ENCODE measurements at regions not wholly inside any gene's neighbourhood (a gene's known extent, or its start where the extent isn't known, plus 50 kb on each side); places are given as distances from the start of the nearest gene placed in this dataset.

DNA sequence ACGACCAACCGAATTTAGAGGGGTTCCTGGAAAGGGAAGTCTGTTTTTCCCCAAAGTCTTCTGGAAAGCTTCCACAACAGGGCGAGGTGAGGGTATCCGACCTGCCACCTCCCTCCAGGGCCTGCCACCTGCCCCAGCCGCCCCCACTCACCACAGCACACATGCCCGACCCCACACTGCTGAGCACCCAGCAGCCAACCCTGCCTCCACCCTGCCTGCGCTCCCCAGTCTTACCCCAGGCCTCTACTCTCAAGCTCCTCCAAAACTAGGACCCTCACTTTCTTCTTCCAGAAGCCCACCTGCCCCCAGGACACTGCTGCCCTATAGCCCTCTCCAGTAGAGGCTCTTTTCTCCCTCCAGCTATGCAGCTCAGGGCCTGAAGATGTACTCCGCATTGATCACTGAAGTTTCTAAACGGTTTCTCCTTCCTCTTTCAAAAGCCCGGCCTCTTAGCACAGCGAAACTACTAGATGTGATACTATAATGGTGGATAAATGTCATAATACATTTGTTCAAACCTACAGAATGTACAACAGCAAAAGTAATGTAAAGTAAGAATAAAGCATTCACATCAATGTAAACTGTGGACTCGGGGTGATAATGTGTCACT is 128.8 kb upstream of the SLC1A4 start:
- no peaks in the 10 kb centered on the region for H3K27me3 ChIP-seq (replicated peaks; ENCODE audit: insufficient read depth, low read depth, low read length, poor library complexity)
- H3K36me3 ChIP-seq (ENCODE audit: insufficient read depth, low read length, poor library complexity, severe bottlenecking), result no peaks in the 10 kb centered on the region
- TF ChIP-seq, protein P1, sequence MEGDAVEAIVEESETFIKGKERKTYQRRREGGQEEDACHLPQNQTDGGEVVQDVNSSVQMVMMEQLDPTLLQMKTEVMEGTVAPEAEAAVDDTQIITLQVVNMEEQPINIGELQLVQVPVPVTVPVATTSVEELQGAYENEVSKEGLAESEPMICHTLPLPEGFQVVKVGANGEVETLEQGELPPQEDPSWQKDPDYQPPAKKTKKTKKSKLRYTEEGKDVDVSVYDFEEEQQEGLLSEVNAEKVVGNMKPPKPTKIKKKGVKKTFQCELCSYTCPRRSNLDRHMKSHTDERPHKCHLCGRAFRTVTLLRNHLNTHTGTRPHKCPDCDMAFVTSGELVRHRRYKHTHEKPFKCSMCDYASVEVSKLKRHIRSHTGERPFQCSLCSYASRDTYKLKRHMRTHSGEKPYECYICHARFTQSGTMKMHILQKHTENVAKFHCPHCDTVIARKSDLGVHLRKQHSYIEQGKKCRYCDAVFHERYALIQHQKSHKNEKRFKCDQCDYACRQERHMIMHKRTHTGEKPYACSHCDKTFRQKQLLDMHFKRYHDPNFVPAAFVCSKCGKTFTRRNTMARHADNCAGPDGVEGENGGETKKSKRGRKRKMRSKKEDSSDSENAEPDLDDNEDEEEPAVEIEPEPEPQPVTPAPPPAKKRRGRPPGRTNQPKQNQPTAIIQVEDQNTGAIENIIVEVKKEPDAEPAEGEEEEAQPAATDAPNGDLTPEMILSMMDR (conservative IDR thresholded peaks at IDR 0.05; ENCODE audit: low read depth, low read length), result no peak
- TF ChIP-seq EZH2 (IDR thresholded peaks at IDR 0.05; ENCODE audit: borderline replicate concordance, low read depth, low read length, poor library complexity, severe bottlenecking), result no peak
- no peak overlapping the region for H3K27ac ChIP-seq (ENCODE audit: low read depth, low read length, poor library complexity, severe bottlenecking)
- H3K4me3 ChIP-seq (ENCODE audit: low read depth, low read length, poor library complexity, severe bottlenecking), result no peak overlapping the region
- intact Hi-C loops (cut with micrococcal nuclease; ENCODE audit: unreplicated experiment), result loop anchor here (5.0 to 10.0 kb wide), 3 partner anchors 93 to 816 kb away; no protein-coding TSS in a partner anchor
- peaks cover 37% of the 10 kb centered on the region for H3K4me1 ChIP-seq (ENCODE audit: insufficient read depth, low read length, poor library complexity, severe bottlenecking)
- CTCF ChIA-PET, result no interaction called here
- H3K9me3 ChIP-seq (ENCODE audit: low read depth, low read length, poor library complexity, severe bottlenecking), result no peaks in the 10 kb centered on the region
- POLR2A ChIA-PET (ENCODE audit: low non-redundant PET), result no interaction called here
- BruUV-seq (replicated peaks), result no TSS peak
- no peak for DNase-seq (ENCODE audit: low spot score)

DNA sequence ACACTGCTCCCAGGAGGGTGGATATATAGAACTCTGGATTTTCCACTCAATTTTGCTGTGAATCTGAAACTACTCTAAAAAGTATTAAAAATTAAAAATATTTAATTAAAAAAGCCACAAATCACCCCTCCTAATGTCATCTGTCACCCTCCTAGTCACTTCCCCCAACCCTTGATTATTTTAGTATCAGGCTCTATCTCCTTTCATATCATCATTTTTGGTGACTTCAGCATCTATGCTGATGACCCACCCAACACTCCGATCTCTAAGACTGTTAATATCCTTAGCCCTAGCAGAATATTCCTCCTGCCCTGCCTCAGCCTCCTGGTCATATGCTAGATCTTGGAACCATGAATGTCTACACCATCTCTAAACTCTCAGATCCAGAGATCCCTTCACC is 128.3 kb upstream of the SLC1A4 start:
- intact Hi-C loops (cut with micrococcal nuclease; ENCODE audit: unreplicated experiment), result loop anchor here (5.0 to 10.0 kb wide), 3 partner anchors 94 to 816 kb away; no protein-coding TSS in a partner anchor
- POLR2A ChIA-PET (ENCODE audit: low non-redundant PET), result no interaction called here
- H3K27me3 ChIP-seq (replicated peaks; ENCODE audit: insufficient read depth, low read depth, low read length, poor library complexity), result no peaks in the 10 kb centered on the region
- TF ChIP-seq, protein P1 (conservative IDR thresholded peaks at IDR 0.05; ENCODE audit: low read depth, low read length), result no peak
- no peak for TF ChIP-seq EZH2 (IDR thresholded peaks at IDR 0.05; ENCODE audit: borderline replicate concordance, low read depth, low read length, poor library complexity, severe bottlenecking)
- BruUV-seq (replicated peaks), result no TSS peak
- no peaks in the 10 kb centered on the region for H3K9me3 ChIP-seq (ENCODE audit: low read depth, low read length, poor library complexity, severe bottlenecking)
- H3K36me3 ChIP-seq (ENCODE audit: insufficient read depth, low read length, poor library complexity, severe bottlenecking), result no peaks in the 10 kb centered on the region
- no peak overlapping the region for H3K27ac ChIP-seq (ENCODE audit: low read depth, low read length, poor library complexity, severe bottlenecking)
- H3K4me3 ChIP-seq (ENCODE audit: low read depth, low read length, poor library complexity, severe bottlenecking), result no peak overlapping the region
- no peak for DNase-seq (ENCODE audit: low spot score)
- CTCF ChIA-PET, result no interaction called here
- peaks cover 37% of the 10 kb centered on the region for H3K4me1 ChIP-seq (ENCODE audit: insufficient read depth, low read length, poor library complexity, severe bottlenecking)

DNA sequence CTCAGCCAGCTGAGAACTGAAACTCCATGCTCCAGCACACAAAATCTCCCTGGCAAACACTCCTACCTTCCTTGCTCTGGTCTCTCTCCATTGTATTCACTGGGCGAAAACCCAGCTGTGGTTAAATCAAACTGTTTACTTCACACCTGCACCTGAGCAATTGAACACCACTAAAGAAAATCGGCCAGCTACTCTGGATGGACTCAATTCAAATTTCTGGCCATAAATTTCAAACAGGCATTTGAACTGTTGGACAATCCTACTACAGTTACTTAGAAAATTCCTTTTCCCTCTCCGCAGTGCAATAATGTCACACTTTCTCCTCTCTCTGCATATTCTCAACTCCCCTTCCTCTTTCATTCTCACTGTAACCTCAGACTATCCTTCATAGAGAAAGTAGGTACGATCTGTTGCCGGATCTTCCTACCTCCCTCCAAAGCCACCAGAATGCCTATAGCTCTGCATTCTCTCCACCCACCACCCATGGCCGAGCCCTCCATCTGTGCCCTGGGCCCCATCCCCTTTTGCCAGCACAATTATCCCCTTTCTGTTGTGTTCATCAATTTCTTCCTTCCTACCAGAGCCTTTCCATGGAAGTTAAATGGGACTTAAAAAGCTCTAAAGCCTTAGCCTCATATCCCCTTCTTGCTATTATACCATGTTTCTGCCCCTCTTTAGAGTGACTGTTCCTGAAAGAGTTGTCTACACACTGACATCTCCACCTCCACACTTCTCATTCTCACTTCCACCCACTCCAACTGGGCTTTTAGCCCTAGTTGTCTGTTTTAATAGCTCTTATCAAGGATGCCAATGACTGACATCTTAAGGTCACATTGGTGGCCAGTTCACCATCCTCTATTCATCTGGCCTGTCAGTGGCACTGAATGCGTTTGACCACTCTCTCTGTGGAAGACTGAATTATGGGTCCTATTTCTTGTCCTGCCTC is 127.5 kb upstream of the SLC1A4 start:
- Histone ChIP-seq H3K4me1 (ENCODE audit: insufficient read depth, low read length, poor library complexity, severe bottlenecking) (peaks cover 37% of the 10 kb centered on the region), H3K27me3 (replicated peaks; ENCODE audit: insufficient read depth, low read depth, low read length, poor library complexity) (no peaks in the 10 kb centered on the region), H3K4me3 (ENCODE audit: low read depth, low read length, poor library complexity, severe bottlenecking) (no peak overlapping the region), H3K36me3 (ENCODE audit: insufficient read depth, low read length, poor library complexity, severe bottlenecking) (no peaks in the 10 kb centered on the region), H3K27ac (ENCODE audit: low read depth, low read length, poor library complexity, severe bottlenecking) (no peak overlapping the region), H3K9me3 (ENCODE audit: low read depth, low read length, poor library complexity, severe bottlenecking) (no peaks in the 10 kb centered on the region)
- TF ChIP-seq EZH2 (IDR thresholded peaks at IDR 0.05; ENCODE audit: borderline replicate concordance, low read depth, low read length, poor library complexity, severe bottlenecking), result no peak
- TF ChIP-seq, protein P1 (conservative IDR thresholded peaks at IDR 0.05; ENCODE audit: low read depth, low read length), result no peak
- no peak for DNase-seq (ENCODE audit: low spot score)
- BruUV-seq (replicated peaks), result no TSS peak
- POLR2A ChIA-PET (ENCODE audit: low non-redundant PET), result no interaction called here
- CTCF ChIA-PET, result no interaction called here
- intact Hi-C loops (cut with micrococcal nuclease; ENCODE audit: unreplicated experiment), result loop anchor here (5.0 to 10.0 kb wide), 3 partner anchors 94 to 817 kb away; no protein-coding TSS in a partner anchor

Data from A673 (cell line).